Panc1 (cell line): ENCODE measurements at regions not wholly inside any gene's neighbourhood (a gene's known extent, or its start where the extent isn't known, plus 50 kb on each side); places are given as distances from the start of the nearest gene placed in this dataset.

Experiments
- POLR2AphosphoS5 ChIP-seq: IDR thresholded peaks from 2 replicates; pipeline ENCODE4 v1.6.1; 2012; ENCODE audit warnings: mild to moderate bottlenecking, low read depth, low read length, moderate library complexity
- REST ChIP-seq, 2 experiments: IDR thresholded peaks; 2 replicates each; pipeline ENCODE4 v1.6.1; 2011 to 2012; ENCODE audit warnings: low read depth in 2 of 2, control low read depth in 1 of 2, low read length in 1 of 2, mild to moderate bottlenecking in 1 of 2, moderate library complexity in 1 of 2; ENCODE audit not compliant: insufficient read depth in 1 of 2
- SIN3A ChIP-seq: IDR thresholded peaks from 2 replicates; pipeline ENCODE4 v1.6.1; 2012; ENCODE audit warnings: low read depth, mild to moderate bottlenecking, low read length, moderate library complexity, borderline replicate concordance; ENCODE audit not compliant: insufficient read depth
- TF ChIP-seq, protein P1 (sequence below): fragments of 450-650 bp; IDR thresholded peaks from 2 replicates; pipeline ENCODE4 v1.5.1; 2017; ENCODE audit warnings: mild to moderate bottlenecking

- TF ChIP-seq, protein P1, sequence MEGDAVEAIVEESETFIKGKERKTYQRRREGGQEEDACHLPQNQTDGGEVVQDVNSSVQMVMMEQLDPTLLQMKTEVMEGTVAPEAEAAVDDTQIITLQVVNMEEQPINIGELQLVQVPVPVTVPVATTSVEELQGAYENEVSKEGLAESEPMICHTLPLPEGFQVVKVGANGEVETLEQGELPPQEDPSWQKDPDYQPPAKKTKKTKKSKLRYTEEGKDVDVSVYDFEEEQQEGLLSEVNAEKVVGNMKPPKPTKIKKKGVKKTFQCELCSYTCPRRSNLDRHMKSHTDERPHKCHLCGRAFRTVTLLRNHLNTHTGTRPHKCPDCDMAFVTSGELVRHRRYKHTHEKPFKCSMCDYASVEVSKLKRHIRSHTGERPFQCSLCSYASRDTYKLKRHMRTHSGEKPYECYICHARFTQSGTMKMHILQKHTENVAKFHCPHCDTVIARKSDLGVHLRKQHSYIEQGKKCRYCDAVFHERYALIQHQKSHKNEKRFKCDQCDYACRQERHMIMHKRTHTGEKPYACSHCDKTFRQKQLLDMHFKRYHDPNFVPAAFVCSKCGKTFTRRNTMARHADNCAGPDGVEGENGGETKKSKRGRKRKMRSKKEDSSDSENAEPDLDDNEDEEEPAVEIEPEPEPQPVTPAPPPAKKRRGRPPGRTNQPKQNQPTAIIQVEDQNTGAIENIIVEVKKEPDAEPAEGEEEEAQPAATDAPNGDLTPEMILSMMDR = no peak
- no peak for TF ChIP-seq POLR2AphosphoS5
- no peak for TF ChIP-seq REST (IDR thresholded peaks at IDR 0.05; ENCODE audit: insufficient read depth in 1 of 2, low read depth in 2 of 2, low read length in 1 of 2)
- TF ChIP-seq SIN3A = no peak
These were observed 788.9 kb downstream of the UQCRFS1 start for GRCh38 chr19:28424077-28424476.
